H9 (cell line): ENCODE measurements at regions not wholly inside any gene's neighbourhood (a gene's known extent, or its start where the extent isn't known, plus 50 kb on each side); places are given as distances from the start of the nearest gene placed in this dataset.

ENCODE experiments used
- DNase-seq: peaks from one replicate; pipeline ENCODE4 v3.0.0-alpha.2; 2017
- H2AFZ ChIP-seq: one replicate; pipeline ENCODE4 v1.6.1; 2013; ENCODE audit warnings: mild to moderate bottlenecking, low read length, control low read depth, moderate library complexity
- H2AK5ac ChIP-seq: 2 replicates; pipeline ENCODE4 v1.6.1; 2013; ENCODE audit warnings: low read length, control low read depth, mixed read lengths; ENCODE audit not compliant: insufficient read length
- H2BK120ac ChIP-seq: one replicate; pipeline ENCODE4 v1.6.1; 2013; ENCODE audit warnings: low read depth, mild to moderate bottlenecking, low read length, control low read depth, inconsistent platforms; ENCODE audit not compliant: poor library complexity, severe bottlenecking
- H2BK12ac ChIP-seq: 2 replicates; pipeline ENCODE4 v1.6.1; 2013; ENCODE audit warnings: low read length, control low read depth, mixed read lengths, low read depth; ENCODE audit not compliant: insufficient read length
- H2BK15ac ChIP-seq: 2 replicates; pipeline ENCODE4 v1.6.1; 2013; ENCODE audit warnings: low read depth, low read length, control low read depth
- H2BK20ac ChIP-seq: one replicate; pipeline ENCODE4 v1.6.1; 2013; ENCODE audit warnings: low read depth, mild to moderate bottlenecking, low read length, control low read depth, inconsistent platforms; ENCODE audit not compliant: poor library complexity, severe bottlenecking
- H2BK5ac ChIP-seq: 2 replicates; pipeline ENCODE4 v1.6.1; 2013; ENCODE audit warnings: low read length, control low read depth, mixed read lengths; ENCODE audit not compliant: insufficient read length
- H3K14ac ChIP-seq: 2 replicates; pipeline ENCODE4 v1.6.1; 2013; ENCODE audit warnings: low read length, control low read depth; ENCODE audit not compliant: insufficient read depth
- H3K18ac ChIP-seq: 2 replicates; pipeline ENCODE4 v1.6.1; 2013; ENCODE audit warnings: low read depth, mild to moderate bottlenecking, mixed read lengths, low read length, control low read depth; ENCODE audit not compliant: insufficient read length
- H3K23ac ChIP-seq: 2 replicates; pipeline ENCODE4 v1.6.1; 2013; ENCODE audit warnings: low read length, control low read depth, mixed read lengths, low read depth; ENCODE audit not compliant: insufficient read length
- H3K23me2 ChIP-seq: 2 replicates; pipeline ENCODE4 v1.6.1; 2013; ENCODE audit warnings: low read depth, mild to moderate bottlenecking, mixed read lengths, low read length, control low read depth; ENCODE audit not compliant: insufficient read length, poor library complexity, severe bottlenecking
- H3K27ac ChIP-seq: 2 replicates; pipeline ENCODE4 v1.5.1; 2013; ENCODE audit warnings: low read length, control low read depth, mixed read lengths, low read depth; ENCODE audit not compliant: insufficient read length
- H3K27me3 ChIP-seq: 2 replicates; pipeline ENCODE4 v1.6.1; 2013; ENCODE audit warnings: low read length, control low read depth, inconsistent platforms; ENCODE audit not compliant: insufficient read depth
- H3K4ac ChIP-seq: 2 replicates; pipeline ENCODE4 v1.6.1; 2013; ENCODE audit warnings: low read depth, mild to moderate bottlenecking, control low read depth, inconsistent platforms, low read length, moderate library complexity
- H3K4me1 ChIP-seq: 2 replicates; pipeline ENCODE4 v1.6.1; 2013; ENCODE audit warnings: low read length, control low read depth, inconsistent platforms; ENCODE audit not compliant: insufficient read depth
- H3K4me2 ChIP-seq: 2 replicates; pipeline ENCODE4 v1.6.1; 2013; ENCODE audit warnings: low read length, control low read depth, mixed read lengths; ENCODE audit not compliant: insufficient read length, insufficient read depth
- H3K56ac ChIP-seq: 2 replicates; pipeline ENCODE4 v1.6.1; 2013; ENCODE audit warnings: low read depth, mild to moderate bottlenecking, mixed read lengths, low read length, control low read depth; ENCODE audit not compliant: insufficient read length
- H3K79me1 ChIP-seq: 2 replicates; pipeline ENCODE4 v1.6.1; 2013; ENCODE audit warnings: low read depth, mild to moderate bottlenecking, moderate library complexity, low read length, control low read depth, inconsistent platforms; ENCODE audit not compliant: insufficient read depth, poor library complexity, severe bottlenecking
- H3K79me2 ChIP-seq: 2 replicates; pipeline ENCODE4 v1.6.1; 2013; ENCODE audit warnings: low read length, control low read depth, inconsistent platforms; ENCODE audit not compliant: insufficient read depth
- H3K9ac ChIP-seq: 2 replicates; pipeline ENCODE4 v1.6.1; 2013; ENCODE audit warnings: low read length, control low read depth, mixed read lengths; ENCODE audit not compliant: insufficient read length; ENCODE audit errors: extremely low read depth
- H3K9me3 ChIP-seq: one replicate; pipeline ENCODE4 v1.6.1; 2013; ENCODE audit warnings: low read depth, low read length, inconsistent platforms; ENCODE audit not compliant: control insufficient read depth
- H3T11ph ChIP-seq: one replicate; pipeline ENCODE4 v1.6.1; 2013; ENCODE audit warnings: mild to moderate bottlenecking, low read length, control low read depth, inconsistent platforms
- H4K20me1 ChIP-seq: one replicate; pipeline ENCODE4 v1.6.1; 2013; ENCODE audit not compliant: control insufficient read depth, insufficient read length, insufficient read depth
- H4K5ac ChIP-seq: 2 replicates; pipeline ENCODE4 v1.6.1; 2013; ENCODE audit warnings: low read depth, mild to moderate bottlenecking, mixed read lengths, low read length, control low read depth; ENCODE audit not compliant: insufficient read length
- H4K8ac ChIP-seq: replicated peaks from 2 replicates; pipeline ENCODE4 v1.6.1; 2013; ENCODE audit warnings: low read length, control low read depth, mixed read lengths, low read depth; ENCODE audit not compliant: insufficient read length
- H4K91ac ChIP-seq: 2 replicates; pipeline ENCODE4 v1.6.1; 2013; ENCODE audit warnings: low read depth, mild to moderate bottlenecking, moderate library complexity, mixed read lengths, low read length, control low read depth; ENCODE audit not compliant: insufficient read length
- H3K27ac Mint-ChIP-seq, 3 experiments: 2 replicates in 2 of 3; 3 replicates in 1 of 3; pipeline ENCODE4 v1.8.0; 2020 to 2021; ENCODE audit warnings: mixed read lengths in 3 of 3, mild to moderate bottlenecking in 1 of 3, moderate library complexity in 1 of 3
- H3K27me3 Mint-ChIP-seq: 2 replicates; pipeline ENCODE4 v1.8.0; 2021; ENCODE audit warnings: low read depth, mild to moderate bottlenecking, moderate library complexity, mixed read lengths
- H3K36me3 Mint-ChIP-seq, 3 experiments: 2 replicates in 2 of 3; 3 replicates in 1 of 3; pipeline ENCODE4 v1.8.0; 2020 to 2021; ENCODE audit warnings: low read depth in 3 of 3, mixed read lengths in 3 of 3; ENCODE audit not compliant: insufficient read depth in 1 of 3
- H3K4me1 Mint-ChIP-seq, 2 experiments: 2 replicates each; pipeline ENCODE4 v1.8.0; 2020; ENCODE audit warnings: mixed read lengths in 2 of 2
- H3K4me3 Mint-ChIP-seq, 2 experiments: 2 replicates in 1 of 2; 3 replicates in 1 of 2; pipeline ENCODE4 v1.8.0; 2020 to 2021; ENCODE audit warnings: mild to moderate bottlenecking in 2 of 2, mixed read lengths in 2 of 2, moderate library complexity in 1 of 2
- H3K9me3 Mint-ChIP-seq, 2 experiments: 2 replicates in 1 of 2; 3 replicates in 1 of 2; pipeline ENCODE4 v1.8.0; 2020; ENCODE audit warnings: mild to moderate bottlenecking in 2 of 2, mixed read lengths in 2 of 2, moderate library complexity in 1 of 2
- WGBS: extraction: QIAGEN DNeasy Blood & Tissue Kit; methylation state at CpG from one replicate; pipeline ENCODE4 v1.1.7; 2013; ENCODE audit warnings: missing lambda C conversion rate, low lambda C conversion rate, mixed read lengths; ENCODE audit not compliant: insufficient read length; ENCODE audit errors: extremely low coverage; 5-methylcytosine and 5-hydroxymethylcytosine counted together
- TF ChIP-seq, protein P1 (sequence below): fragments of 200-600 bp; sonication (generic); conservative IDR thresholded peaks from 3 replicates; pipeline ENCODE4 v1.8.0; 2021; ENCODE audit warnings: antibody characterized with exemption, mild to moderate bottlenecking

DNA sequence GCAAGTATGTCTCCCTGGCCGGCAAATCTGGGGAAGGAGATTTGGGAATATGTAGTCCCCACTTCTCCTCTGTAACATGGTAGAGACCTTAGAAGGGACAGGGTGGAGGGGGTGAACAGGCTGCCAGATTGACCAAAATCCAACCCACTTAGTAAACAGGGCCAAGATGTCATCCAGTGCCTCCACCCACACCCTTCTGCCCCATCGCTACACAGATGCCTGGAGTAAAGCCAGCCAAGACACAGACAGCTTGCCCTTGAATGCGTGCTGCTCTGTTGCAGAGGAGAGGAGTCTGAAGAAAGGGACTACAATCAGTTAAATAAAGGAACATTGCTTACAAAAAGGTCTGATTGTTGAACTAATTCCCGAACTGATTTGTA, 160.1 kb upstream of the LDB2 start:
- no CpG with 5 or more reads among the region's 4 CpGs for WGBS
- Mint-ChIP-seq H3K27me3 (no peaks in the 10 kb centered on the region; the same call in 1 of the 2 replicates), H3K4me1 (peaks cover 6 to 8% of the 10 kb centered on the region in 2 experiments; a peak in 3 of 4 replicates), H3K27ac (0 out of 7 replicates have a peak overlapping the region, but pooled peaks of 1 of the 3 experiments have one; percentile 16), H3K9me3 (no peaks in the 10 kb centered on the region), H3K4me3 (no peak overlapping the region), H3K36me3 (no peaks in the 10 kb centered on the region; a peak in 1 of 7 replicates)
- Histone ChIP-seq H3K4me1 (no peaks in the 10 kb centered on the region), H4K20me1 (no peaks in the 10 kb centered on the region), H3K4me2 (no peak overlapping the region), H3T11ph (no peak overlapping the region), H3K23me2 (no peaks in the 10 kb centered on the region), H3K23ac (no peak overlapping the region), H3K9me3 (no peaks in the 10 kb centered on the region), H3K4ac (no peak overlapping the region), H4K5ac (no peak overlapping the region), H2BK5ac (no peak overlapping the region), H2BK15ac (no peak overlapping the region), H3K14ac (no peak overlapping the region), H3K79me1 (no peaks in the 10 kb centered on the region), H4K8ac (no peak overlapping the region), H2BK12ac (no peak overlapping the region), H2BK20ac (no peak overlapping the region), H3K79me2 (no peaks in the 10 kb centered on the region), H3K56ac (no peak overlapping the region), H4K91ac (no peak overlapping the region), H2BK120ac (no peak overlapping the region), H2AK5ac (no peak overlapping the region), H3K9ac (no peak overlapping the region), H3K18ac (no peak overlapping the region), H3K27me3 (no peaks in the 10 kb centered on the region), H2AFZ (no peak overlapping the region), H3K27ac (no peak overlapping the region)
- no peak for DNase-seq
- TF ChIP-seq, protein P1, sequence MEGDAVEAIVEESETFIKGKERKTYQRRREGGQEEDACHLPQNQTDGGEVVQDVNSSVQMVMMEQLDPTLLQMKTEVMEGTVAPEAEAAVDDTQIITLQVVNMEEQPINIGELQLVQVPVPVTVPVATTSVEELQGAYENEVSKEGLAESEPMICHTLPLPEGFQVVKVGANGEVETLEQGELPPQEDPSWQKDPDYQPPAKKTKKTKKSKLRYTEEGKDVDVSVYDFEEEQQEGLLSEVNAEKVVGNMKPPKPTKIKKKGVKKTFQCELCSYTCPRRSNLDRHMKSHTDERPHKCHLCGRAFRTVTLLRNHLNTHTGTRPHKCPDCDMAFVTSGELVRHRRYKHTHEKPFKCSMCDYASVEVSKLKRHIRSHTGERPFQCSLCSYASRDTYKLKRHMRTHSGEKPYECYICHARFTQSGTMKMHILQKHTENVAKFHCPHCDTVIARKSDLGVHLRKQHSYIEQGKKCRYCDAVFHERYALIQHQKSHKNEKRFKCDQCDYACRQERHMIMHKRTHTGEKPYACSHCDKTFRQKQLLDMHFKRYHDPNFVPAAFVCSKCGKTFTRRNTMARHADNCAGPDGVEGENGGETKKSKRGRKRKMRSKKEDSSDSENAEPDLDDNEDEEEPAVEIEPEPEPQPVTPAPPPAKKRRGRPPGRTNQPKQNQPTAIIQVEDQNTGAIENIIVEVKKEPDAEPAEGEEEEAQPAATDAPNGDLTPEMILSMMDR: no peak
